HG03103 (cell line): ENCODE measurements at regions not wholly inside any gene's neighbourhood (a gene's known extent, or its start where the extent isn't known, plus 50 kb on each side); places are given as distances from the start of the nearest gene placed in this dataset.

Experiments used
- ATAC-seq: cut with Tn5 transposase; IDR thresholded peaks from one replicate; pipeline ENCODE4 v1.9.1; 2021; ENCODE audit warnings: low read depth; ENCODE audit not compliant: unreplicated experiment

DNA sequence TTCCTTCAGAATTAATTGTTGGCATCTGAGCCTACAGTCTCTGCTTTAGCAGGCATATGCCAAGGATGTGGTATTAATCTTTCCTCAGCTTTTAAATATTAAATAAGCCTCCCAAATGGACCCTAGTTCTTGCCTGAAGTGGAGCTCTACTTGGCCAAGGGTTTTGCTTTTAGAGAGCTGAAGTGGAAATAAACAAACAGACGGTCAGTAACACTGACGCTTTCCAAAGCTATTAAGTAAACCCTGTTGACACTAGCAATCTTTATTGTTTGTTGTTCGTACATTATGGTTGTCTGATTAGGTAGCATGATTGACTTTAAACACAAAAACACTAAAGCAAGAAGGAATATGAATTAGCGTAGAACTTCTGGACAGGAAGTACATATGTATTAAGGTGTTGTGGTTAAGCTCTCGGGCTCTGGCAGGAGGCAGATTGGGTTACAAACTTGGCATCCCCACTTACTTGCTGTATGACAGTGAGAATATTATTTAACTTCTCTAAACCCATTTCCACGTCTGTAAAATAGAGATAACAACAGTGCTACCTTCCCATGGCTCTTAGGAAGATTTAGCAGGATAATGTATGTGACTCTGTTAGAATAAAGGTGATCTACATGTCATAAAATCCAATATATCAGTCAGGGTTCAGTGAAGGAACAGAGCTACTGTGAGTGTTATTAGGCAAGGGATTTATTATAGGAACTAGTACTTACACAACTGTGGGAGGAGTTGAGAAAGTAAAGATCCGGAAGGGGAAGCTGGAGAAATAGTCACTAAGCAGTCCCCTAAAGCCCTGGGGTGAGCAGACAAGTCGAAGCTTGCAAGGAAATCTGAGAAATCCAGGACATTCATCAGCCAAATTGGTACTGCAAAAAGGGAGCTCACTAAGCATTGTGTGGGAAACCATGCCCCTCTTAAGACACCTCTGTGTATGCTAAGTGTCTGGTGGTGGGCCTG is 92.2 kb upstream of the ATF7IP start:
- ATAC-seq: no peak

DNA sequence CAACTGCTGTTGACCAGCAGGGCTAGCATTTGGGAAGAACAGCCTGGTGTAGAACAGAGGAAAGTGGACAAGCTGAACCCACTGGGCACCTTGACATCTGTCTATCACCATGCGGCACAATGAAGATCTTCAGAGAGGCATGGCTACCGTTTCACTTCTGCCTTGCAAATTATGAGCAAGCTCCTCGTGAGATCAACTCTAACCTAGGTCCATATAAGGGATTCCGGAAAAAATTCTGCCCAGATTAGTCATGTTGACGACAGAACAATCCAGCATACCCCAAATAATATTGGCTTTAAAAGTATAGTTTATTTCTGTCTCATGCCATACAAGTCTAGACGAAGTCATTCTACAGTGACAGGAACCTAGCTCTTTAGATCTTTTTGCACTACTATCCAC is 91.6 kb upstream of the ATF7IP start:
- ATAC-seq: no peak

GRCh38 chr12:14275111-14275510 is 90.4 kb upstream of the ATF7IP start:
- ATAC-seq: no peak

GRCh38 chr12:14275886-14276285 is 89.6 kb upstream of the ATF7IP start:
- no peak for ATAC-seq

DNA sequence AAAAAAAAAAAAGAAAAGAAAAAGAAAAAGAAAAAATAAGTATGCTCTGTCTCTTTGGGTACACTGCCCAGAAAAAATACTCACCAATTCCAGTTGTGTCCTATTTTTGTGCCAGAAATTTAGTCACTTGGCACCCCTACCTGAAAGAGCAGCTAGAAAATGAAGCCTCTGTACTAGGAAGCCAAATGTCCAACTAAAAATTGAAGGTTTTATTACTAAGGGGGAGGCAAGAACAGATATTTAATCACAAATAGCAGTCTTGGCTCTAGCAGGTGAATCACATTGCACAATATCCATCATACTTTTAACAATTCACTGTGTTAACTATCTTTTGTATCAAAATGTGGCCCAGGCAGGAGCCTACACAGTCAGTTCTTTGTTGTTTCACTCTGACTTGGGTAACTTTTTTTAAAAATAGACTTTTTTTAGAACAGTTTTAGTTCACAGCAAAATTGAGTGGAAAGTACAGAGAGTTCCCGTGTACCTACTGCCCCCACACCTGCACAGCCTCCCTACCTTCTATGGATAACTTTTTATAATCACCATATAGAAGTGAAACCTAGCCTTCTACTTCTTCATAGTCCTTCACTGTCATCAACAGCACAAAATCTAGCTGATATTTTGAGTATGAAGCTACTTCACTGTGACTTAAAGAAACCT is 87.1 kb upstream of the ATF7IP start:
- peak; percentile 50 for ATAC-seq

DNA sequence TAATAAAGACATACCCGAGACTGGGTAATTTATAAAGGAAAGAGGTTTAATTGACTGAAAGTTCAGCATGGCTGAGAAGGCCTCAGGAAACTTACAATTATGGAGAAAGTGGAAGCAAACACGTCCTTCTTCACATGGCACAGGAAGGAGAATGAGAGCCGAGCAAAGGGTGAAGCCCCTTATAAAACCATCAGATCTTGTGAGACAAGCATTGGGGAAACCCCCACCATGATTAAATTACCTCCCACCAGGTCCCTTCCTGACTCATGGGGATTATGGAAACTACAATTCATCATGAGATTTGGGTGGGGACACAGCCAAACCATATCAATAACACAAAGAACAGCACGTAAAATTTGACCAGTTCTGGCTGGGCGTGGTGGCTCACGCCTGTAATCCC is 85.6 kb upstream of the ATF7IP start:
- no peak for ATAC-seq

DNA sequence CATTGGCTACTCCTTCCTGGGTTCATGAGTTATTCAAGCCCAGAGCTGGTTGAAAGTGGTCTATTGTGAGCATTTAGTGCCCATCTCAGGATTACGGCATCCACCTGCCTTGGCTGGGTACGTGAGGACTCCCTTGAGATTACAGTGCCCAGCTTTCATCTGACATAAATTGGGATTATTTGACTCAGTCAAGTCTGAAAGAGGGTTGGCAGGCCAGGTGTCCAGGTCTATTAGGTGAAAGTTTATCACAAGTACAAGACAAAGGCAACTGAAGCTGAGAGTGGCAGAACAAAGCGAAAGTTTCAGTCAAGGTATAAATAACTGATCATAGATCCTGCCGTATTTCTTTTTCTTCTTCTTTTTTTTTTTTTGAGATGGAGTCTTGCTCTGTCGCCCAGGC is 84.6 kb upstream of the ATF7IP start:
- ATAC-seq: no peak

GRCh38 chr12:14281539-14281938 is 83.9 kb upstream of the ATF7IP start:
- no peak for ATAC-seq

- ATAC-seq: peak; percentile 20
Measured at GRCh38 chr12:14283489-14284144, 81.9 kb upstream of the ATF7IP start.

DNA sequence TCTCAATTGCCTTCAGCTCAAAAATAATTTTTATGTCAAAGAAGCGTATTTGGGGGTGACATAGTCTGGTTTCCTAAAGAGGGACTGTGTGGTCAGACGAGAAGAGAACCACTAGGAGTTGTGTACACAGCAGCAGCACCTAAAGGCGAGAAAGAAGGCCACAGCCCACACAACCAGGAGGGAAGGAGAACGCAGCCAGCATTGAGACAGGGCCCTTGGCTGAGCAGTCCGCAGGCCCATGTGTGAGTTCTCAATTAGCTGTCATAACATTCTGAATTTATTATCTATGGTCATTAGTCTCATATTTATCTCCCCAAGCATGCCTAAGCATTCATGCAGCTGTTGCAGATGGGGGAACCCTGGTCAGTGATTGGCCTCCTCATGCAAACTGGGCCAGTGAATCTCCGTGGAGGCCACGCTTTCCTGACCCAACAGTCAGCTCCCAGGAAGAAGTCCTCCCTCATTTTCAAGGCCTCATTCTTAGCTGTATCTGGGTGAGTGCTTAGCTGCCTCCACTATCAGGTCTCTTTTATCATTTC is 81.2 kb upstream of the ATF7IP start:
- ATAC-seq: peak; percentile 50

GRCh38 chr12:14289601-14290000 is 75.9 kb upstream of the ATF7IP start:
- ATAC-seq: no peak

DNA sequence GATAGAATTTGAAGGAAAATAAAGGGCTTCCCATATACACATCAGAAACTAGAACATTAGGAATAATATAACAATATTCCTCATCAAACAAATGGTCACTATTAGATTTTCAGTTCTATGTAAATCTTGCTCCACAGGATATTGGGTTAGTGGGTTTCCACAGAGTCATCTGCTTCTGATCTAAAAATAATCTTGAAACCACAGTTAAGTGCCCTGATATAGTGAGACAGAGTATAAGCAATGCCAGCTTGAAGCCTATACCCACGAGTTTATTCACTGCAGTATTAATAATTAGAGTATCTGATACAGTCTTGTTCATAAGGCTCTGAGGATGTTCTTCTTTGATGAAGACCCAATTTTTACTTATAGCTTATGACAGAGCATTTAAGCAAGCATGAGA is 74.5 kb upstream of the ATF7IP start:
- no peak for ATAC-seq

DNA sequence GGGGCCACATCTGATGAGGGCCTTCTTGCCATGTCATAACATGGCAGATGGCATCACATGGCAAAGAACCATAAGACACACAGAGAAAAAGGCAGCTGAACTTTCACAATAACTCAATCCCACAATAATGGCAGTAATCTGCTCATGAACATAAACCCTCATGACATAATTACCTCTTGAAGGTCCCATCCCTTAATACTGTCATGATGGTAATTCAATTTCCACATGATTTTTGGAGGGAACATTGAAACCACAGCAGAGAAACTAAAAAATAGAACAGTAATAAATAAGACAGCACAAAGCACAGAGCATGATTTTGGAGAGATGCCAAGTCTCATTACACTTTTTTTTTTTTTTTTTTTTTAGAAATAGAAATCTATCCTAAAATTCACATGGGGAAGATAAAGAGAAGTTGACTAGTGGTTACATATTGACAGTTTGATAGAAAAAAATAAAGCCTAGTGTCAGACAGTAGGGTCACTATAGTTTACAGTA is 61.8 kb upstream of the ATF7IP start:
- ATAC-seq: no peak

DNA sequence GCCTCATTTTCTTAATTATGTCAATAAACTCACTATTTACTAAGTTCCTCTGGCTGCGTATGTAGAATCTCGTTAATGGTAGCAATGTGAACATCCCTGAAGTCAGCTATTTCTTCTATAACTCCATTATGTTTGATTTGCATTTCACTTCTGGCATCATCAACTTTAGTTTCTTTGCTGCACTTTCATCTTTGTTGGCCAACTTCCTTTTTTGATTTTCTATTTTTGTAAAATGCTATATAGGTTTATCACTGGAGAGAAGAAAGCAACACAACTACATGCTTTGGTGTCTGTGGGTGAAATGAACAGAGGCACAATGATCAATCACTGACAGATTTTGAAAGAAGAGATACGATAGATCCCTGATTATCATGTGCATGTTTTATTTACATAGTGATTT is 58.5 kb upstream of the ATF7IP start:
- ATAC-seq: no peak

DNA sequence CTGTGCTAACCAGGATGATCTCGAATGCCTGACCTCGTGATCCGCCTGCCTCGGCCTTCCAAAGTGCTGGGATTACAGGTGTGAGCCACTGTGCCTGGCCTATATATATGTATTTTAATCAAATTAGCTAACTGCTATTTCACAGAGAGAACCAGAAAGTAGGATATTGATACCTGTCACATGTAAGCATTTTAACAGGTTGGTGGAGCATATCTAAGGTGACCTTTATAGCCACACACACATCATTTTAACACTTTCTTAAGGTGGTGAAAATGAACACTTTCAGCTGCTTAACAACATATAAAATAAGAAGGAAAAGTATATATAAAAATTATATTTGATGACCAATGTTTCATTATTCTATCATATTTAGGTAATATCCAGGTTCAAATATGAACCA is 57.0 kb upstream of the ATF7IP start:
- ATAC-seq: no peak

GRCh38 chr12:14310866-14311265 is 54.6 kb upstream of the ATF7IP start:
- ATAC-seq: no peak

DNA sequence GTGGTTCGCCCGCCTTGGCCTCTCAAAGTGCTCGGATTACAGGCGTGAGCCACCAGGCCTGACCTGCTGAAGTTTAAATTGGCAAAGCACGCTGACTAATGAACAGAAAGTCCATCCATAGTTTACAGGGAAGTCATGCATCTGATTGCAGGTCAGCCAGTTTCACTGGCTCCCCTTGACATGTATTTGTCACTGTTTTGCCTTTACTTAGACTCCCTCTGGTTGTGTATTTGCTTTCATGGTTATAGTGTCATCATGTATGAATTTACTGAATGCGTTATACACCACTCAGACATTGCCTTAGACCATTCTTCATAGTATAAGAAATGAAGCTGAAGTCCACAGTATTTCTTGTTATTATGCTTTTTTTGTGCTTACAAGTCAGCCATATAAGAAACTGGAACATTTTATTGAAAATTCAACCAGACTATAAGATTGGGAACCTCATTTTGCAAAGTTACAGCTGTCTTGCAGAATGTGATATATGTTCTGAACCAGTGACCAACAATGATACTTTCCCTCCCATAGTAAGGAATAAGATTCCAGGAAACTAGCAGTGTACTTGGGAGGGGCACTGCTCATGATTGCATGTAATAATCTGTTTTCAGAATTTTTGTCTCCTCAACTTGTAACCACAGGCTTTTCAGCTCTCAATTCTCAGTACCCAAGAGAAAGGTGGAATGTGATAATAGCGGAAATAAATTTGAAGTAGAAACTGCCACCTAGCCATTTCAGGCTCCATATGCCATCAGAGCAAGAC is 51.9 kb upstream of the ATF7IP start:
- ATAC-seq: no peak

GRCh38 chr12:14314801-14315200 is 50.7 kb upstream of the ATF7IP start:
- ATAC-seq: peak; percentile 60

- ATAC-seq: no peak
Measured at GRCh38 chr12:14315501-14315900, 50.0 kb upstream of the ATF7IP start.
